HepG2 (cell line): ENCODE measurements at regions not wholly inside any gene's neighbourhood (a gene's known extent, or its start where the extent isn't known, plus 50 kb on each side); places are given as distances from the start of the nearest gene placed in this dataset.
"Not testable (repeated sequence)": the region's sequence is repeated elsewhere in the genome, so short reads cannot be mapped to it uniquely, and the experiment has no call there.

ENCODE experiments used
- BRD4 ChIP-seq: sonication (generic); formaldehyde crosslinking; IDR thresholded peaks from 2 replicates; pipeline ENCODE4 v1.4.0; 2020; ENCODE audit warnings: missing genetic modification reagents
- EZH2 ChIP-seq: conservative IDR thresholded peaks from 2 replicates; pipeline ENCODE4 v1.6.1; 2012; ENCODE audit warnings: mild to moderate bottlenecking, low read depth, low read length, moderate library complexity
- KAT7 ChIP-seq: IDR thresholded peaks from 2 replicates; pipeline ENCODE4 v1.6.1; 2018; ENCODE audit warnings: borderline replicate concordance, missing compliant biosample characterization
- ZNF232 ChIP-seq: sonication (generic); formaldehyde crosslinking; IDR thresholded peaks from 2 replicates; pipeline ENCODE4 v1.4.0; 2020; ENCODE audit warnings: missing genetic modification reagents, borderline replicate concordance
- ZNF383 ChIP-seq: sonication (generic); formaldehyde crosslinking; IDR thresholded peaks from 2 replicates; pipeline ENCODE4 v1.4.0; 2020; ENCODE audit warnings: missing genetic modification reagents, mild to moderate bottlenecking, borderline replicate concordance
- TF ChIP-seq, protein P1 (sequence below), 2 experiments: fragments of 450-650 bp in 1 of 2; sonication (generic) in 1 of 2; formaldehyde crosslinking; IDR thresholded peaks; 2 replicates each; pipeline versions ENCODE4 v1.5.0 to v1.8.0; 2020 to 2022; ENCODE audit warnings: mild to moderate bottlenecking in 1 of 2, missing genetic modification reagents in 1 of 2

DNA sequence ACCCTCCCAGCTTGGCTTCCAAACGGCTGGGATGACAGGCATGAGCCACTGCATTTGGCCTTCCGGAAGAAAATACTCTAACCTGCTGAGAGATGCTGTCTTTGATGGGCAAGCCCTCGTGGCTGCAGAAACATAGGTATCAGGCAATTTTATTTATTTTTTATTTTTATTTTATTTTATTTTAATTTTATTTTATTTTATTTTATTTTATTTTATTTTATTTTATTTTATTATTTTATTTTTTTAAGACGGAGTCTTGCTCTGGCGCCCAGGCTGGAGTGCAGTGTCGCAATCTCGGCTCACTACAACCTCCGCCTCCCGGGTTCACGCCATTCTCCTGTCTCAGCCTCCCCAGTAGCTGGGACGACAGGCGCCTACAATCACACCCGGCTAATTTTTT is 257.1 kb downstream of the SHOX start:
- not testable (repeated sequence) for TF ChIP-seq ZNF232 (CRISPR knock-in tag); EZH2; BRD4 (CRISPR knock-in tag); ZNF383 (CRISPR knock-in tag); KAT7 (CRISPR knock-in tag)
- TF ChIP-seq, protein P1, sequence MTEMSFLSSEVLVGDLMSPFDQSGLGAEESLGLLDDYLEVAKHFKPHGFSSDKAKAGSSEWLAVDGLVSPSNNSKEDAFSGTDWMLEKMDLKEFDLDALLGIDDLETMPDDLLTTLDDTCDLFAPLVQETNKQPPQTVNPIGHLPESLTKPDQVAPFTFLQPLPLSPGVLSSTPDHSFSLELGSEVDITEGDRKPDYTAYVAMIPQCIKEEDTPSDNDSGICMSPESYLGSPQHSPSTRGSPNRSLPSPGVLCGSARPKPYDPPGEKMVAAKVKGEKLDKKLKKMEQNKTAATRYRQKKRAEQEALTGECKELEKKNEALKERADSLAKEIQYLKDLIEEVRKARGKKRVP (CRISPR knock-in tag; IDR thresholded peaks at IDR 0.05), result not testable (repeated sequence)
